GM21360 (cell line): ENCODE measurements at regions not wholly inside any gene's neighbourhood (a gene's known extent, or its start where the extent isn't known, plus 50 kb on each side); places are given as distances from the start of the nearest gene placed in this dataset.
"Not testable (repeated sequence)": the region's sequence is repeated elsewhere in the genome, so short reads cannot be mapped to it uniquely, and the experiment has no call there.

Experiments
- ATAC-seq: cut with Tn5 transposase; IDR thresholded peaks from one replicate; pipeline ENCODE4 v1.9.1; 2021; ENCODE audit warnings: mild to moderate bottlenecking, moderate library complexity; ENCODE audit not compliant: unreplicated experiment

- no peak for ATAC-seq
These were observed 103.5 kb upstream of the SIMC1 start for GRCh38 chr5:176134529-176135223.

DNA sequence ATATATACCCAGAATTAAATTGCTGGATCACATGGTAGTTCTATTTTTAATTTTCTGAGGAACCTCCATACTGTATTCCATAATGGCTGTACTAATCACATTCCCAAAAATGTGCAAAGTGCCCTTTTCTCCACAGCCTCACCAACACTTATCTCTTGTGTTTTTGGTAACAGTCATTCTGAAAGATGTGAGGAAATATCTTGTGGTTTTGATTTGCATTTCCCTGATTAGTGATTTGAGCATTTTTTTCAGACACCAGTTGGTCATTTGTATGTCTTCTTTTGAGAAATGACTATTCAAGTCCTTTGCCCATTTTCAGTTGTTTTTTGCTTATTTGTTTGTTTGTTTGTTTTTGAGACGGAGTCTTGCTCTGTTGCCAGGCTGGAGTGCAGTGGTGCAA is 98.1 kb upstream of the SIMC1 start:
- not testable (repeated sequence) for ATAC-seq

DNA sequence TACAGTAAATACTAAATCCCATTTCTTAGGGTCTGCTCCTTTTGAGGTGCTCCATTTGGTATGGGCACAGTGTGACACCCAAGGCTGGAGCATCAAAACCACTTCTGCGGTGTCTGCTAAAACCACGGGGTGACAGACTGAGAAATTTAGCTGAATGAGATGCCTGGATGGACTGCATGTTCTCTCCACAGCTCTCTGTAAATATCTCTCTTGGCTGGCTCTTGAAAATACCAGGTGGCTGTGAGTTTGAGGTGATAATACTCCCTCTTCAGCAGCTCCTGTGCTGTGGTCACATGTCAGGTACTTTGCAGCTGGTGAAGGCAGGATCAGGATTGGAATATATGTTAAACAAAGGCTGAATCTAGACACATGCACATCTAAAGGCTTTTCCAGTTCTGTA is 93.7 kb upstream of the SIMC1 start:
- no peak for ATAC-seq

GRCh38 chr5:176149948-176150347 is 88.3 kb upstream of the SIMC1 start:
- not testable (repeated sequence) for ATAC-seq

- ATAC-seq, result no peak
These were observed 86.9 kb upstream of the SIMC1 start for GRCh38 chr5:176151281-176151680.

GRCh38 chr5:176152191-176152929 is 85.9 kb upstream of the SIMC1 start:
- no peak for ATAC-seq

DNA sequence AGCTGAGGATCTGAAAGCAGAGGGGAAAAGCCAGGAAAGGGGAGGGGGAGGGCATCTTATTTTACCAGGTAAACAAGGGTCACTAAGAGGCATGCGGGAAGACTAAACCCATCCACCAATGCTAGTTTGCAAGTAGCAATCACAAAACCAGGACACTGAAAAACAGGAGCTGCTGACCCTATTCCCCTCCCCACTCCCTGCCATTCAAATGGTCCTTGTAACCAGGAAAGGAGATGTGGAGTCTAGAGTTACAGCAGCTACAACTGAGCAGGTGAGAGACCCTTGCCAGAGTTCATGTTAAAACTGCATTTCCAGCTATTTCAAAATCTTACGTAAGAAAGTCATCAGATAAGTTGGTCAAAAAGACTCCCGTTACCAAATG is 85.3 kb upstream of the SIMC1 start:
- no peak for ATAC-seq

DNA sequence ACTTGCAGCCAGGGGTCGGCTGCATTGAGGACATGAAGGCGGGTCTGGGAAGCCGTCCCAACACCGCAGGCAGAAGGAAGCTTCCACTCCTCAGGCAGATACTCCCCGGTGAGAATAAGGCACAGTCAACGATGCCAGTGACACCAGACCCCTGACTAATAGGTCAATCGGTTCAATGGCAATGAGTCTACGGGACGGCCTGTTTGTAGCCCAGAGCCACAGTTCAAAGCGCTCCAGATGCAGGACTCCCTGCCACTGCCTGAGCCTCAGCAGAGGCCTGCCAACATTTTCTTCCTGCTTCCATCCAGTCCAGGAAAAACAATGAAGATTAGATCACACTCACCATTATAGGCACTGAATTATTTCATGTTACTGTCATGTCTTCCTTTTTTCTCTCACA is 84.5 kb upstream of the SIMC1 start:
- ATAC-seq, result no peak

- ATAC-seq, result no peak
These were observed 83.4 kb upstream of the SIMC1 start for GRCh38 chr5:176154821-176155220.

DNA sequence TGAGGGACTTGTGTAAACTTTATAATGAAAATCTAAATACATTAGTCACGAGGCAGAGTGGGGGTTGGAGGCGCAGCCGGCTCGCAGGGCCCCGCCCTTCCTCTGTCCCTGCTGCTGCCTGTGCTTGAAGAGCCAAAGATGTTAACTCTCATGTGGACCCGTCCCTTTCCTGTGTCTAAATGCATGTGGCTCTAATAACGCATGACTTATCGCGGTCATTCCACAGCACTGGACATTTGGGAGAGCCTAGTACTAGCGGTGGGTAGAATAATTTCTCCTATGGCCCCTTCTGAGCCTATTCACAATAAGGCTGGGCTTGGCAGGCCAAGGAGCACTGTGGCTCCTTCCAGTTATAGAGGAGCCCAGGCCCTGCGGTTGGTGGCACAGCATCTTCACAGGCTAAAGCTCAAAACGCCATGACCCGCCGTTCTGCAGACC is 82.3 kb upstream of the SIMC1 start:
- no peak for ATAC-seq

GRCh38 chr5:176157656-176158055 is 80.6 kb upstream of the SIMC1 start:
- ATAC-seq, result no peak

DNA sequence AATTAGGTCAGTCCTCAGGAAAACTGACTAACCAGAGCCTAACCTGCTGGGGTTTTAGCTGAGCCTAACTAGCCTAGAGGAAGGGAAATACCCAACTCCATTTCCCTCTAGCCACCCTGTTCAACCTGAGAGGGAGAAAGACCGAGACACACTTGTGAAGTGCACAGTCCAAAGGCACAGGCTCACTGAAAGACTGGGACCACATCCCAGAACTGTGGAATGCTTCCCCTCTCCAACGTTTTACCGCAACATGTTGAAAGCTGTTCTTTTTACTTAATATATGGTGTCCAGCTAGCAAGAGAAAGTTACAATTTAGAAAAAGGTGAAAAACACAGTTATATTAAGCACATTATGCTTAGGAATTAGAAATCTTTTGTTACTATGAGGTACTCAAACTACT is 76.8 kb upstream of the SIMC1 start:
- no peak for ATAC-seq

- ATAC-seq, result no peak
These were observed 76.0 kb upstream of the SIMC1 start for GRCh38 chr5:176162198-176162597.

DNA sequence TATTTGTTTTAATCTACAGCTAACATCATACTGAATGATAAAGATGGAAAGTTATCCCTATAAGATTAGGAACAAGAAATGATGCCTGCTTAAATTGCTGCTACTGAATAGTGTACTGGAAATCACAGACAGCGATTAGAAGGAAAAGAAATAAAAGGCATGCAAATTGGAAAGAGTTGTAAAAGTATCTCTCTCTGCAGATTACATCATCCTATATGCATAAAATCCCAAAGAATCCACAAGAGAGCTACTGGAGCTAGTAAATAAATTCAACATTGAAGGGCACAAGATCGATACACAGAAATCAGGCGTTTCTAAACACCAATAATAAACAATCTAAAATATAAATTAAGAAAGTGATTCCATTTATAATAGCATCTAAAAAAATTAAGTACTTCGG is 75.3 kb upstream of the SIMC1 start:
- ATAC-seq, result no peak

DNA sequence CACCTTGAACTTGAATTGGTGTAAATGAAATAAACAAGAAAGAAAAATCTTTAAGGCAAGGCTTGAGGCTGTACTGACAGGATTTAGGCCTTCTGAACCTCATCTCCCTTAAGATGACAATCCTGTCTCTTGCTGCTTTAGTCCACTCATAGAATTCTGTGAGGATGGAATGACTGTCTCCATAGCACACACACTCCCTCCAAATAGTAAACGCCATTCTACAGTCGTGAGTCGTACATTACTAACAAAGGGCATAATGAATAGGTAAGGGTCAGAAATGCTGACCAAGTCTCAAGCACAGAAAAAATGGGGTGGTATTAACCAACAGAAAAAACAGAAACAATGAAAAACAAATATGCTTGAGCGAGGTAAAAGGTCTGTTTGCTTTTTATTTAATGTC is 71.8 kb upstream of the SIMC1 start:
- no peak for ATAC-seq

GRCh38 chr5:176167800-176168199 is 70.4 kb upstream of the SIMC1 start:
- ATAC-seq, result no peak

GRCh38 chr5:176169393-176170063 is 68.7 kb upstream of the SIMC1 start:
- ATAC-seq, result no peak

DNA sequence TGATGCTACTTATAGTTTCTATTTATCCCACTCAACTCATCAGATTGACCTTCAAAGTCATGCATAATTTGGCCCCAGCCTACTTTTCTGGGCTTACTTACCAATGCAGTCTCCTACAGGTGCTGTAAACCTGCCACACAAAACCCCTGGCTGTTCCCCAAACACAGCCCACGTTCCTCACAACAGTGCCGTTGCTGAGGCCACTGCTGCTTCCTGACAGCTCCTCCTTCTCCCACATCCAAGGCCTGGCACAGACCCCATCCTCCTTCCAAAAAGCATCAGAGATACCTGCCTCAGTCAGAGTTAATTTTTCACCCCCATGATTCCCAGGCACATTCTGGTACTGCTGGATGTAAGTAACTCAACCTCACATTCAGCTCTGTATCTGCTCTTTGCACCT is 68.1 kb upstream of the SIMC1 start:
- ATAC-seq, result no peak

DNA sequence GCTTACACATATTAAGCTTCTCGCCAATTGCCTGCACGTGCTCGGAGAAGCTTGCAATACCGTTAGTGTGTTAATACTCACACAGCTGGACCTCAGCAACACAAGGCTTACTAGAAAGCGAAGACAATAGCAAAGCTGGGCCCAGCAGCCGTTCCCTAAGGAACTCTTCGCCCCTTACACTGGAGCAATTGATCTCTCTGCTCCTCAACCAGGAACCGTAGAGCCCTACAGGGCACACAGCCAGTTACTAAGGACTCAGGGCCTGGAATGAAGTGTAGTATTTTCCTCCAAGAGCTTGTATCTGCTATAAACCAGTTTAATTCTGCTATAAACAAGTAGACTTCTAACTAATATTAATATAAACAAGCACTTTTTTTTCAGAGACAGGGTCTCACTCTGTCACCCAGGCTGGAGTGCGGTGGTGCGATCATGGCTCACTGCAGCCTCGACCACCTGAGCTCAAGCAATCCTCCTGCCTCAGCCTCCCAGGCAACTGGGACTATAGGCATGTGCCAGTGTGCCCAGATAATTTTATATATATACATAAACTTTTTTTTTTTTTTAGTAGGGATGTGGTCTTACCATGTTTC is 67.0 kb upstream of the SIMC1 start:
- no peak for ATAC-seq

GRCh38 chr5:176172246-176172645 is 66.0 kb upstream of the SIMC1 start:
- no peak for ATAC-seq

- ATAC-seq, result no peak
These were observed 64.6 kb upstream of the SIMC1 start for GRCh38 chr5:176173647-176174046.
